ENCODE measurements at regions not wholly inside any gene's neighbourhood (a gene's known extent, or its start where the extent isn't known, plus 50 kb on each side); places are given as distances from the start of the nearest gene placed in this dataset.

DNA sequence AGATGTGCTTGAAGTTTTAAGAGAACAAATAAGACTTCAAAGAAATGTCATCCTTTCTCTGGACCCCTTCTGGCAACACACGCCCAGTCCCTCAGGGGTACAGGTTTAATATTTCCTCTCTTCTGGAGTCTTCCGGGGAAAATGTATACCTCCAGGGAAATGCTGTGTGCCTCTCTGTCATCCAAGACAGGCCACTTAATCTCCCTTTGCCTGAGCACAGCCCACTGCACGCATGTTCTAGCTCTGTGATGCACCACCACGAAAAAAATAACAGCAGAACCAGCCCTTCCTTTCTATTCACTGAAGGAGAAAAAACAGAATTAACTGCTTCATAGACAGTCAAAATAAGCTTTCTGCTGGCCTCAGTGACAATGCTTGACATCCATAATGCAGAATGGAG lies 140.1 kb downstream of the RBFOX3 start:
- no peaks in the 10 kb centered on the region for H3K36me3 ChIP-seq (ENCODE audit: control insufficient read depth in 2 of 2, extremely low read depth in 1 of 2, insufficient read depth in 2 of 2, low read length in 2 of 2)
- FAIRE-seq (no peak), DNase-seq (ENCODE audit: low read depth, low spot score) (no peak)
- H3K4me2 ChIP-seq (ENCODE audit: control insufficient read depth, extremely low read depth, insufficient read depth, low read depth, low read length): no peak overlapping the region
- H3K4me1 ChIP-seq (ENCODE audit: control insufficient read depth, extremely low read depth, insufficient read depth, low read length): no peaks in the 10 kb centered on the region
- no peaks in the 10 kb centered on the region for H4K20me1 ChIP-seq (ENCODE audit: control insufficient read depth, extremely low read depth, insufficient read depth, low read length)
- no peak overlapping the region for H2AFZ ChIP-seq (ENCODE audit: control insufficient read depth, low read length)
- H3K9me3 ChIP-seq (ENCODE audit: control insufficient read depth, low read depth, low read length): no peaks in the 10 kb centered on the region
- no peaks in the 10 kb centered on the region for H3K79me2 ChIP-seq (ENCODE audit: control insufficient read depth, insufficient read depth, low read length)
- no peak overlapping the region for H3K4me3 ChIP-seq (ENCODE audit: control insufficient read depth in 2 of 3, extremely low read depth in 1 of 3, insufficient read depth in 2 of 3, low read depth in 1 of 3, low read length in 3 of 3)
- H3K9me1 ChIP-seq (ENCODE audit: control insufficient read depth, extremely low read depth, insufficient read depth, low read length): no peaks in the 10 kb centered on the region
- no peak overlapping the region for H3K27ac ChIP-seq (ENCODE audit: control insufficient read depth, insufficient read depth, low read length)
- TF ChIP-seq CTCF (optimal IDR thresholded peaks at IDR 0.05 in 1 of 3, IDR thresholded peaks at IDR 0.05 in 1 of 3, conservative IDR thresholded peaks at IDR 0.05 in 1 of 3; ENCODE audit: extremely low read depth in 1 of 3, insufficient read depth in 2 of 3, low read length in 3 of 3) (no peak), EZH2 (IDR thresholded peaks at IDR 0.05; ENCODE audit: low read length) (no peak)
- H3K27me3 ChIP-seq (ENCODE audit: control insufficient read depth, extremely low read depth, insufficient read depth, low read length): peaks cover 14% of the 10 kb centered on the region
- dilution Hi-C loops (cut with MboI; ENCODE audit: extremely low pct_ligation_motif_present, low sequenced_read_pairs): no loop called here
- no peak overlapping the region for H3K9ac ChIP-seq (ENCODE audit: control insufficient read depth, extremely low read depth, insufficient read depth, low read length)

DNA sequence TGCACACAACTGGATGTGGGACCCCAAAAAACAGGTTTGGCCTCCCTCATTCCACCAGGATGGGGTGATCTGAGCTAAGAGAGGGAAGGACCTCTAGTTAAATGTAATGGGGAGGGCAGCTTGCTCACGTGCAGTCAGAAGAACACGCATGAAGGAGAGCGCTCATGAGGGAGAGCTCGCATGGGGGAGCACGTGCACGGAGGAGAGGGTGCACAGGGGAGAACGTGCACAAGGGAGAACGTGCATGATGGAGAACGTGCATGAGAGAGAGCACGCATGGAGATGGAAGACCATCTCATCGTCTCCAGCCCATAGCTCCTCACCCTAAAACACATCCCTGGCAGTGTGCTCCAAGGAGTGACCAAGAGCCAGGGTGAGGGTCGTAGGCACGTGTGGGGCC lies 141.2 kb downstream of the RBFOX3 start:
- dilution Hi-C loops (cut with MboI; ENCODE audit: extremely low pct_ligation_motif_present, low sequenced_read_pairs): no loop called here
- H3K4me3 ChIP-seq (ENCODE audit: control insufficient read depth in 2 of 3, extremely low read depth in 1 of 3, insufficient read depth in 2 of 3, low read depth in 1 of 3, low read length in 3 of 3): no peak overlapping the region
- no peak overlapping the region for H3K4me2 ChIP-seq (ENCODE audit: control insufficient read depth, extremely low read depth, insufficient read depth, low read depth, low read length)
- no peaks in the 10 kb centered on the region for H3K79me2 ChIP-seq (ENCODE audit: control insufficient read depth, insufficient read depth, low read length)
- H3K9me3 ChIP-seq (ENCODE audit: control insufficient read depth, low read depth, low read length): no peaks in the 10 kb centered on the region
- TF ChIP-seq CTCF (optimal IDR thresholded peaks at IDR 0.05 in 1 of 3, IDR thresholded peaks at IDR 0.05 in 1 of 3, conservative IDR thresholded peaks at IDR 0.05 in 1 of 3; ENCODE audit: extremely low read depth in 1 of 3, insufficient read depth in 2 of 3, low read length in 3 of 3) (no peak), EZH2 (IDR thresholded peaks at IDR 0.05; ENCODE audit: low read length) (no peak)
- no peaks in the 10 kb centered on the region for H3K4me1 ChIP-seq (ENCODE audit: control insufficient read depth, extremely low read depth, insufficient read depth, low read length)
- DNase-seq (ENCODE audit: low read depth, low spot score) (no peak), FAIRE-seq (no peak)
- no peaks in the 10 kb centered on the region for H3K36me3 ChIP-seq (ENCODE audit: control insufficient read depth in 2 of 2, extremely low read depth in 1 of 2, insufficient read depth in 2 of 2, low read length in 2 of 2)
- no peak overlapping the region for H2AFZ ChIP-seq (ENCODE audit: control insufficient read depth, low read length)
- no peaks in the 10 kb centered on the region for H4K20me1 ChIP-seq (ENCODE audit: control insufficient read depth, extremely low read depth, insufficient read depth, low read length)
- H3K27ac ChIP-seq (ENCODE audit: control insufficient read depth, insufficient read depth, low read length): no peak overlapping the region
- H3K9ac ChIP-seq (ENCODE audit: control insufficient read depth, extremely low read depth, insufficient read depth, low read length): no peak overlapping the region
- no peaks in the 10 kb centered on the region for H3K9me1 ChIP-seq (ENCODE audit: control insufficient read depth, extremely low read depth, insufficient read depth, low read length)
- peaks cover 12% of the 10 kb centered on the region for H3K27me3 ChIP-seq (ENCODE audit: control insufficient read depth, extremely low read depth, insufficient read depth, low read length)

Measured in keratinocyte (primary cell).